GM21825 (cell line): ENCODE measurements at regions not wholly inside any gene's neighbourhood (a gene's known extent, or its start where the extent isn't known, plus 50 kb on each side); places are given as distances from the start of the nearest gene placed in this dataset.
"Not testable (repeated sequence)": the region's sequence is repeated elsewhere in the genome, so short reads cannot be mapped to it uniquely, and the experiment has no call there.

Experiments used
- ATAC-seq: cut with Tn5 transposase; IDR thresholded peaks from one replicate; pipeline ENCODE4 v1.9.1; 2021; ENCODE audit warnings: mild to moderate bottlenecking, moderate library complexity; ENCODE audit not compliant: unreplicated experiment

- ATAC-seq, result no peak
These were observed 140.9 kb downstream of the PSAT1 start for GRCh38 chr9:78437806-78438205.

DNA sequence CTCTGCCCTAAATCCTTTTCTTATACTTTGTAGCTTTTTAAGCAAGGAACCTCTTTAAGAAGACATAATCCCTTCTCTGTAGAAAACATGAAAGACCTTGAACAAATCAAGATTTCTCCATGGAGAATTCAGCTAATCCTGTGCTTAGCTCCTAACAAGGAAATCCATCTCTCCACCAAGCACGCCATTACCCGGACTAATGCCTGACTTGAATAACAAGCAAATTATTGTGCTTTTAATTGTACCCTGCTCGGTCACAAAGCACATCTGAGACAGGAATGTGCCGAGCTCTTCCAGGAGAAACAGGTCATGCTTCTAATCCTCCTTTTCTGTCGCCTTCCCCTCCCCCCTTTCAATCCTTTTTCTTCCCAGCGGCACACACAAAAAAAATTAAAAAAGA, 141.3 kb downstream of the PSAT1 start:
- ATAC-seq, result no peak

DNA sequence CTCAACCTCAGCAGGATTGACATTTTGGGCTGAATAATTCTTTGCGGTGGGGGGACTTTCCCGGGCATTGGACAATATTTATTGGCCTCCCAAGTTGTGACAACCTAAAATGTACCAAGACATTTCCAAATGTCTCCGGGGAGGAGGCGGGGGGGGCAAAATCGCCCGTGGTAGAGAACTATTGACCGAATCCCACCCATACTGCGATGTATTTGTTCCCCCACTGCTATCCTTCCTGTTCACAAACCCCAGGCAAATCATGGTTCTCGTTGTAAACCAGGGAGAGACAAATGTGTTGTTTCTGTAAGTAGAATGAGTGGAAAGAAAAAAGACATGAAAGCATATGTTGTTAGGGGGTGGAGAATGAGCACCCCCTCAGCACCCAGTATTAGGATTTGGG, 141.9 kb downstream of the PSAT1 start:
- ATAC-seq, result no peak

DNA sequence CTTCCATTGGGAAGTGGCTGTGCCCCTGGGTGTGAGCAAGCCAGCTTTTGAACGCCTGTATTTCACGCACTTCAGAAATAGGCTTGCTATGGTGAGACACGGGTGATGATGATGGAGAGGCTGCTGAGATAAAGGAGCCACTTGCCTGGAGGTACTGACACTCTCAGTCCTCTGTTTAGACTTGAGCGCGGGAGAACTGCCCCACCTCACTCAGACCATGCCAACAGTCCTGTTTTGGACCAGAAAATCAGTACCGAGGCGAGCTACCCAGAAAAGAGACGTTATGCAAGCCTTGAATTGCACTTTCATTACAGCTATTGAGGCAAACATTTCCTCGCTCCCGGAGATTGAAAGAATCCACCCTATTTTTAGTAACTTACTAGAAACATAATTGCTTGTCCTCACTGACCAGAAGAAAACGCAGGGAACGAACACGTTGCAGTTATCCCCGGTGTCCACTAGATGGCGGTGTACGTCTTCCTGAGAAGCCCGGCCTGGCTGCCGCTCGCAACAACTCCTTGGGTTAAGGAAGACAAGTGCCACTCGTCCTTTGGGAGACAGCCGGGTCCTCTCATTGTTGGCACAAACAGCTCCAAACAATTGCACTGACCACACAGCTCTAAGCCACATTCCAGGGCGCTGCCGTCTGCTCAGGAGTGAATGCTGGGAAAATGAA, 142.4 kb downstream of the PSAT1 start:
- peak; percentile 83 for ATAC-seq

GRCh38 chr9:78439866-78440830, 143.2 kb downstream of the PSAT1 start:
- ATAC-seq, result no peak

DNA sequence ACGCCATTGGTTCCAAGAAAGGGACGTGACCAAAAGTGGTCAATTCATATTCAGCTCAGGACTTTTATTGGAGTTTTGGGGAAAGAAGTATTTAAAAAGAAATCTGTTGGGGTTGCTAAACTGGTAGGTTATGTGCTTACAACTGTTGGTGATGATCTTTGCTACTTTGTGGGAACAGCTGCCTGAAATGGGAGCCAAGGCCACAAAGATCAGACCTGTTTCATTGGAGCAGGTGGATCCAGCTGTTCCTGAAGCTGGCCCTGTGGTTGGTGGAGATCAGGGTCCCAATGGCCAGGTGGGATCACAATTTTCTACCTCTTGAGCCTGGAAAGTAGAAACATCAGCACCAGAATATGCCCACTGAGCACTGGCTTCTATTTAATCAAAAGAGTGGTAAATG, 144.5 kb downstream of the PSAT1 start:
- ATAC-seq, result no peak

DNA sequence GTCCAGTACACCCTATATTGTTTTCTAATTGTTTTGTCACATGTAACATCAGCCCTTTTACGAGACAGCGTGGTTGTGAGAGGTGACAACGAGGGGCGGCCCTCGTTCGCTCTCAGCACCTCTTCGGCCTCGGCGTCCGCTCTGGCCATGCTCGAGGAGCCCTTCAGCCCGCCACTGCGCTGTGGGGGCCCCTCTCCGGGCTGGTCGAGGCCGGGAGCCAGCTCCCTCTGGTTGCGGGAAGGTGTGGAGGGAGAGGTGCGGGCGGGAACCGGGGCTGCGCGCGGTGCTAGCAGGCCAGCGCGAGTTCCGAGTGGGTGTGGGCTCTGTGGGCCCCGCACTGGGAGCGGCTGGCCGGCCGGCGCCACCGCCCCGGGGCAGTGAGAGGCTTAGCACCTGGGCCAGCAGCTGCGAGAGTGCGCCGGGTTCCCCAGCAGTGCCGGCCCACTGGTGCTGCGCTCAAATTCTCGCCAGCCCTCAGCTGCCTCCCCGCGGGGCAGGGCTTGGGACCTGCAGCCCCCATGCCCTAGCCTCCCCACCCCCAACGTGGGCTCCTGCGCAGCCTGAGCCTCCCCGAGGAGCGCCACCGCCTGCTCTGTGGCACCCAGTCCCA, 145.0 kb downstream of the PSAT1 start:
- no peak for ATAC-seq

DNA sequence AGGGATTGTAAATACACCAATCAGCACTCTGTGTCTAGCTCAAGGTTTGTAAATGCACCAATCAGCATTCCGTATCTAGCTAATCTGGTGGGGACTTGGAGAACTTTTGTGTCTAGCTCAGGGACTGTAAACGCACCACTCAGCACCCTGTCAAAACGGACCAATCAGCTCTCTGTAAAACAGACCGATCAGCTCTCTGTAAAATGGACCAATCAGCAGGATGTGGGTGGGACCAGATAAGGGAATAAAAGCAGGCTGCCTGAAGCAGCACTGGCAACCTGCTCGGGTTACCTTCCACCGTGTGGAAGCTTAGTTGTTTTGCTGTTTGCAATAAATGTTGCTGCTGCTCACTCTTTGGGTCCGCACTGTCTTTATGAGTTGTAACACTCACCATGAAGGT, 145.7 kb downstream of the PSAT1 start:
- not testable (repeated sequence) for ATAC-seq

- no peak for ATAC-seq
These were observed 147.0 kb downstream of the PSAT1 start for GRCh38 chr9:78443946-78444345.

DNA sequence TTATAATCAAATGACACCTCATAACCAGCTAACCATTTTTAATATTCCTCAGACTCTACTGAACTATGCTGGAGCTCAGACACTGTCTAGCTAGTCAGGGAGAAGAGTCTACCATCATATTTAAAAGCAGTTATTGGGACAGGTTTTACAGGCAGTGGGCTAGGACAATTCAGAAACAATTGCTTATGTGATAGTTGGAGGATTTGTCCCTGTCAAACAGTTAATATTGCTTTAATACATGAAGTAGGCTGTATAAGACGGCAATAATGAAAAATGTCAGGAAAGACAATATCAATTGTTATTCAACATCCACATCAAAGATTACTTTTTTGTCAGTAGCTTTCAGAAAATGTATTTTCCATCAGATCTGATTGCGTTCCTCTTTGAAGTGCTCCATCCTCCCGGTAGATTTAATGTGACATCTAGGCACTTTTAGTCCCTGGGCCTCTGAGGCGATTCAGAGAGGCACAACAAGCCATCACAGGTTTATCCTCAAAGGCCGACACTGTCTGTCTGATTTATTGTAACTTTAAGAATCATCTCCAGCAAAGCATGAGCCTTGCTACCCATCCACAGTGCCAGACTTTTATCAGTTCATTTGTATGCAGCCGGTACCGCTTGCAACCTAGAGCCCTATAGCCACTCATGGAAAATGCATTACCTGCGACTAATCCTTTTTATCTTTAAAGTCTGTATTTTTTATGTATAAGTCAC, 152.2 kb downstream of the PSAT1 start:
- no peak for ATAC-seq

DNA sequence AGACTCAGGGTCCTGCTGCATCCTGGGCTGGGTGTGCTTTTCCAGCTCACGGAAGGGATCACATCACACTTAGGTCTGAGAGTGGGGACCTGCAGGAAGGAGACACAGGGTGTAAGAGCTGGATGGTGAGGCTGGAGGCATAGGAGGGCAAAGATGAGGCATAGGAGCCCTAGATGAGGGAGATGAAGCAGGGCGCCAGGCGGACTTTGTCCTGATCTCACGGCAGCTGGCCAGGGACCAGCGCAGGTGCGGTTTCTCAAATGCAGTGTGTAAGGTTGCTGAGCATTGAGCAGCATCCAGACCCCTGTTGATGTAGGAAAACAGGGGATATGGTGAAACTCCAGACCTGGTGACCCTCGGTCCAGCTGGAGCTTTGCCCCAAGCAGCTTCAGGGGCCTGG, 156.5 kb downstream of the PSAT1 start:
- no peak for ATAC-seq

GRCh38 chr9:78462611-78463010, 165.7 kb downstream of the PSAT1 start:
- no peak for ATAC-seq

DNA sequence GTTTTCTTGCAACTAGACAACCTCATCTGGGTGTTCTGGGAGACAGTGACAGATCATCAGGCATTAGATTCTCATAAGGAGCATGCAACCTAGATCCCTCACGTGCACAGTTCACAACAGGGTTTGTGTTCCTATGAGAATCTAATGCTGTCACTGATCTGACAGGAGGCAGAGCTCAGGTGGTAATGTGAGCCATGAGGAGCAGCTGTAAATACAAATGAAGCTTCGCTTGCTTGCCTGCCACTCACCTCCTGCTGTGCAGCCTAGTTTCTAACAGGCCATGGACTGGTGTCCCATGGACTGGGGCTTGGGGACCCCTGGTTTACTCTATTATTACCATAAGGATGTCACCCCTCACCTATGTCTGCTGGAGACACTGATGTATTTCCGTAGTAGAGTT, 166.8 kb downstream of the PSAT1 start:
- no peak for ATAC-seq

GRCh38 chr9:78468231-78468630, 171.3 kb downstream of the PSAT1 start:
- no peak for ATAC-seq

GRCh38 chr9:78468974-78469576, 172.2 kb downstream of the PSAT1 start:
- no peak for ATAC-seq

DNA sequence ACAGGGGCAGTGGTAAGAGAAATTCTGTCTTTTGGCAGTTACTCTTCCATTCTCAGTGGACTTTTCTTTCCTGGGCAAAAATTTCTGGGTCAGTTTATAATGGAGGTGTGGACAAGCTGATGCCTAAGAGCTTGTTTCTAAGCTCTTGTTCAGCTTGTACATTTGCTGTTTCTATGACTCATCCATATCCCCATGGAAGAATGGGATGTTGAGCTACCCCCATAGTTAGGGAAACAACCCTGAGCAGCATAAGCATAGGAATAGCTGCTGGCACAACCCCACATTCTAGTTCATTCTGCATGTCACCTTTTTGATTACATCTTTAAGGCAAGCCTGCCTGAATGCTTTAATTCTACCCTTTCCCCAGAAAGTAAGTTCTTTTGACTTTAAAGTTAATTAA, 173.3 kb downstream of the PSAT1 start:
- no peak for ATAC-seq

GRCh38 chr9:78470741-78471140, 173.8 kb downstream of the PSAT1 start:
- no peak for ATAC-seq

DNA sequence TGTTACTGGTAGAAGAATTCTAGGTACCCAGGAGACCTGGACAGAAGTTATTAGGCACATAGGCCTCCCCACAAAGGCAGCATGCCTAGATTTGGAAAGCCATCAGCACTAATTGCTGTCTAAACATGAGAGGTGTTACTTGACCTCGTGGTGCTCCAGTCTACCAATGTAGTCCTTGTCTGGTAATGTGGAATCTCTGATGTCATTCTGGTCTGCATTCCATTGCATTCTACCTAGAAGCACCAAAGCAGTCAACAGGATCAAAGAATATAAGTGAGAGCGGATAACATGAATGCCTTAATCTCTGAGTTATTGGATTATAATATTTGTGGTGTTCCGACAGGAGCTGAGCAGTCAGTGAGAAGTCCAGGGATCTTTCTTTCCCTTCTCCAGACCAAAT, 175.2 kb downstream of the PSAT1 start:
- no peak for ATAC-seq

GRCh38 chr9:78479441-78479840, 182.5 kb downstream of the PSAT1 start:
- ATAC-seq, result no peak

DNA sequence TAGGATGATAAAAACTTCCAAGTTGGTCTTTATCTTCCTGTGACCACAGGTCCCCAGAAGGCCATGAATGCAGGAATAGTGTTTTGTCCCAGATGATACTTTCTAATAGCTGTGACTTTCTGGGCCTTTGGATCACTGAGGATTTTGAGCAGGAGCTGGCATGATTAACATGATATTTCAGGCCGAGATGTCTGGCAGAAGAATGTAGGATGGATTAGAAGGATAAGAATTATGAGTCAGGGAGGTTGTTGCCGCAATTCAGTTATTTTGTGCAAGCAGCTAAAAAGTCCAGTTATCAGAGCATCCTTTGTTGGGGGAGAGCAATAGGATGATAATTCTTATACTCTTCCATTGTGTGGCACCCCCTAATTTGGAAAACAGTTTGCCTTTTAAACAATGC, 189.7 kb downstream of the PSAT1 start:
- no peak for ATAC-seq

DNA sequence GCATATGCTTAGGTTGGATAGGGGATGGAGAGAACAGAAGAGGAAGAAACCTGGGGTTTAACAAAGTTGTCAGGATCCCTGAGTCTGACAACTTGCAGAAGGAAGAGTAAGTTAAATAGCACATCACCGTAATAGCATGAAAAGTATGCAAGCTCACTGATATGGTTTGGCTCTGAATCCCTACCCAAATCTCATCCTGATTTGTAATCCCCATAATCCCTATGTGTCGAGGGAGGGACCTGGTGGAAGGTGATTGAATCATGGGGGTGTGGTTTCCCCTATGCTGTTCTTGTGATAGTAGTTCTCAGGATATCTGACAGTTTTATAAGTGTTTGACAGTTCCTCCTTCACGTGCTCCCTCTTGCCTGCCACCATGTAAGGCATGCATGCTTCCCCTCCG, 193.3 kb downstream of the PSAT1 start:
- no peak for ATAC-seq
